ENCODE measurements at regions not wholly inside any gene's neighbourhood (a gene's known extent, or its start where the extent isn't known, plus 50 kb on each side); places are given as distances from the start of the nearest gene placed in this dataset.

GRCh38 chr15:97087006-97087741, 756.7 kb downstream of the NR2F2 start:
- DNase-seq (ENCODE audit: low read depth, low spot score): no peak

GRCh38 chr15:97091093-97091492, 760.6 kb downstream of the NR2F2 start:
- no peak for DNase-seq (ENCODE audit: low read depth, low spot score)

GRCh38 chr15:97092656-97093055, 762.2 kb downstream of the NR2F2 start:
- no peak for DNase-seq (ENCODE audit: low read depth, low spot score)

GRCh38 chr15:97096303-97096835, 765.9 kb downstream of the NR2F2 start:
- DNase-seq (ENCODE audit: low read depth, low spot score): no peak

- DNase-seq (ENCODE audit: low read depth, low spot score): no peak
These were observed 768.5 kb downstream of the NR2F2 start for GRCh38 chr15:97099040-97099439.

- no peak for DNase-seq (ENCODE audit: low read depth, low spot score)
These were observed 771.1 kb downstream of the NR2F2 start for GRCh38 chr15:97101572-97101971.

- no peak for DNase-seq (ENCODE audit: low read depth, low spot score)
These were observed 784.6 kb downstream of the NR2F2 start for GRCh38 chr15:97114900-97115760.

GRCh38 chr15:97115761-97116070, 785.2 kb downstream of the NR2F2 start:
- DNase-seq (ENCODE audit: low read depth, low spot score): no peak

- DNase-seq (ENCODE audit: low read depth, low spot score): no peak
These were observed 794.3 kb downstream of the NR2F2 start for GRCh38 chr15:97124790-97125189.

- no peak for DNase-seq (ENCODE audit: low read depth, low spot score)
These were observed 796.2 kb downstream of the NR2F2 start for GRCh38 chr15:97126553-97127233.

- no peak for DNase-seq (ENCODE audit: low read depth, low spot score)
These were observed 799.2 kb downstream of the NR2F2 start for GRCh38 chr15:97129674-97130073.

- DNase-seq (ENCODE audit: low read depth, low spot score): no peak
These were observed 809.7 kb downstream of the NR2F2 start for GRCh38 chr15:97140216-97140615.

- DNase-seq (ENCODE audit: low read depth, low spot score): no peak
These were observed 810.9 kb downstream of the NR2F2 start for GRCh38 chr15:97141360-97141759.

- no peak for DNase-seq (ENCODE audit: low read depth, low spot score)
These were observed 811.4 kb downstream of the NR2F2 start for GRCh38 chr15:97141871-97142270.

GRCh38 chr15:97143592-97144376, 813.3 kb downstream of the NR2F2 start:
- DNase-seq (ENCODE audit: low read depth, low spot score): no peak

GRCh38 chr15:97144377-97144711, 813.8 kb downstream of the NR2F2 start:
- DNase-seq (ENCODE audit: low read depth, low spot score): no peak

GRCh38 chr15:97146929-97147870, 813.3 kb upstream of the ARRDC4 start:
- no peak for DNase-seq (ENCODE audit: low read depth, low spot score)

- no peak for DNase-seq (ENCODE audit: low read depth, low spot score)
These were observed 807.0 kb upstream of the ARRDC4 start for GRCh38 chr15:97153356-97153965.

GRCh38 chr15:97156739-97157265, 803.7 kb upstream of the ARRDC4 start:
- DNase-seq (ENCODE audit: low read depth, low spot score): no peak
